CD1c-positive myeloid dendritic cell (primary cell): ENCODE measurements at regions not wholly inside any gene's neighbourhood (a gene's known extent, or its start where the extent isn't known, plus 50 kb on each side); places are given as distances from the start of the nearest gene placed in this dataset.

ENCODE experiments used
- DNase-seq: peaks from one replicate; pipeline ENCODE4 v3.0.0-alpha.2; 2016; ENCODE audit errors: extremely low spot score

GRCh38 chr12:77352946-77353345, 287.6 kb upstream of the E2F7 start:
- DNase-seq, result no peak

- no peak for DNase-seq
Observed at GRCh38 chr12:77351860-77352259, 286.5 kb upstream of the E2F7 start.

GRCh38 chr12:77349689-77350370, 284.5 kb upstream of the E2F7 start:
- no peak for DNase-seq

GRCh38 chr12:77347017-77347416, 281.6 kb upstream of the E2F7 start:
- no peak for DNase-seq

- DNase-seq, result no peak
Observed at GRCh38 chr12:77345336-77345735, 280.0 kb upstream of the E2F7 start.

- no peak for DNase-seq
Observed at GRCh38 chr12:77344651-77345050, 279.3 kb upstream of the E2F7 start.

- no peak for DNase-seq
Observed at GRCh38 chr12:77343291-77343690, 277.9 kb upstream of the E2F7 start.

GRCh38 chr12:77342253-77342652, 276.9 kb upstream of the E2F7 start:
- no peak for DNase-seq

GRCh38 chr12:77339610-77340009, 274.2 kb upstream of the E2F7 start:
- no peak for DNase-seq

GRCh38 chr12:77337362-77337761, 272.0 kb upstream of the E2F7 start:
- DNase-seq, result no peak

- no peak for DNase-seq
Observed at GRCh38 chr12:77334806-77335205, 269.4 kb upstream of the E2F7 start.

- no peak for DNase-seq
Observed at GRCh38 chr12:77328326-77328725, 263.0 kb upstream of the E2F7 start.

- no peak for DNase-seq
Observed at GRCh38 chr12:77325511-77326236, 260.3 kb upstream of the E2F7 start.

GRCh38 chr12:77324763-77325468, 259.5 kb upstream of the E2F7 start:
- peak; percentile 14 for DNase-seq

- no peak for DNase-seq
Observed at GRCh38 chr12:77324416-77324762, 259.0 kb upstream of the E2F7 start.

GRCh38 chr12:77323788-77324415, 258.5 kb upstream of the E2F7 start:
- no peak for DNase-seq

- DNase-seq, result no peak
Observed at GRCh38 chr12:77319166-77319565, 253.8 kb upstream of the E2F7 start.

GRCh38 chr12:77315407-77315806, 250.0 kb upstream of the E2F7 start:
- no peak for DNase-seq

GRCh38 chr12:77314378-77315052, 249.1 kb upstream of the E2F7 start:
- DNase-seq, result no peak

- no peak for DNase-seq
Observed at GRCh38 chr12:77308056-77308455, 242.7 kb upstream of the E2F7 start.

GRCh38 chr12:77300811-77301210, 235.4 kb upstream of the E2F7 start:
- no peak for DNase-seq
